ENCODE measurements at regions not wholly inside any gene's neighbourhood (a gene's known extent, or its start where the extent isn't known, plus 50 kb on each side); places are given as distances from the start of the nearest gene placed in this dataset.

GRCh38 chr1:116265931-116266863, 106.8 kb upstream of the ATP1A1 start:
- H3K9me3 Mint-ChIP-seq = no peaks in the 10 kb centered on the region
- H3K4me3 Mint-ChIP-seq = no peak overlapping the region
- peaks cover 14% of the 10 kb centered on the region for H3K4me1 Mint-ChIP-seq
- DNase-seq (ENCODE audit: low spot score in 2 of 2) (no peak), ATAC-seq (no peak)
- no peaks in the 10 kb centered on the region for H3K36me3 Mint-ChIP-seq
- no peak overlapping the region for H3K27ac Mint-ChIP-seq

DNA sequence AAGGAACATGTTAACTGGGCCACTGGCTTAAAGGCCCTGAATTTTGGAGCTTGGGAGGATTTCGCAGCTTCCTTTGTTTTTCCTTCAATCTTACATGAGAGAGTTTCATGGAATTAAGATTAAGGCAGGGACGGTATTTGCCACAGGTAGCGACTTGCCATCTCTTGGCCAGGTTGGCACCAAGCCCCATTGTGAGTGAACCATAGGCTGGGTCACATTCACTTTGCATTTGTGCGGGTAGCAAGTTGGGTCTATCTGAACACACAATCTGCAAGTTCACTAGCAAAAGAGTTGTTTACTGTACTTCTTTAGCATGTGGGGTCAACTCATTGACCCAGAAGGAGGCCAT, 106.2 kb upstream of the ATP1A1 start:
- no peaks in the 10 kb centered on the region for H3K9me3 Mint-ChIP-seq
- no peak for DNase-seq (ENCODE audit: low spot score in 2 of 2)
- H3K4me3 Mint-ChIP-seq = no peak overlapping the region
- H3K4me1 Mint-ChIP-seq = peaks cover 13% of the 10 kb centered on the region
- H3K27ac Mint-ChIP-seq = no peak overlapping the region
- no peak for ATAC-seq
- H3K36me3 Mint-ChIP-seq = no peaks in the 10 kb centered on the region

- ATAC-seq (peak; percentile 19), DNase-seq (ENCODE audit: low spot score in 2 of 2) (no peak)
- H3K4me1 Mint-ChIP-seq = peaks cover 13% of the 10 kb centered on the region
- H3K9me3 Mint-ChIP-seq = no peaks in the 10 kb centered on the region
- no peaks in the 10 kb centered on the region for H3K36me3 Mint-ChIP-seq
- H3K4me3 Mint-ChIP-seq = no peak overlapping the region
- H3K27ac Mint-ChIP-seq = no peak overlapping the region
Observed at GRCh38 chr1:116268211-116268610, 104.8 kb upstream of the ATP1A1 start.

GRCh38 chr1:116270316-116271057, 102.6 kb upstream of the ATP1A1 start:
- ATAC-seq (no peak), DNase-seq (ENCODE audit: low spot score in 2 of 2) (no peak)
- H3K9me3 Mint-ChIP-seq = no peaks in the 10 kb centered on the region

GRCh38 chr1:116273042-116273783, 99.8 kb upstream of the ATP1A1 start:
- H3K4me1 Mint-ChIP-seq = peaks cover 2% of the 10 kb centered on the region
- ATAC-seq = no peak
- no peaks in the 10 kb centered on the region for H3K9me3 Mint-ChIP-seq
- H3K36me3 Mint-ChIP-seq = no peaks in the 10 kb centered on the region
- H3K4me3 Mint-ChIP-seq = no peak overlapping the region
- no peak for DNase-seq (ENCODE audit: low spot score in 2 of 2)
- no peak overlapping the region for H3K27ac Mint-ChIP-seq

More at GRCh38 chr1:116270316-116271057, 102.6 kb upstream of the ATP1A1 start:
- no peak overlapping the region for H3K27ac Mint-ChIP-seq
- H3K36me3 Mint-ChIP-seq = no peaks in the 10 kb centered on the region
- peaks cover 13% of the 10 kb centered on the region for H3K4me1 Mint-ChIP-seq
- H3K4me3 Mint-ChIP-seq = no peak overlapping the region

GRCh38 chr1:116276532-116276931, 96.5 kb upstream of the ATP1A1 start:
- DNase-seq (ENCODE audit: low spot score in 2 of 2) (no peak), ATAC-seq (no peak)
- Mint-ChIP-seq H3K27ac (no peak overlapping the region), H3K4me3 (no peak overlapping the region), H3K36me3 (no peaks in the 10 kb centered on the region), H3K4me1 (no peaks in the 10 kb centered on the region), H3K9me3 (no peaks in the 10 kb centered on the region)

GRCh38 chr1:116277840-116278540, 95.1 kb upstream of the ATP1A1 start:
- H3K4me1 Mint-ChIP-seq = no peaks in the 10 kb centered on the region
- no peak overlapping the region for H3K4me3 Mint-ChIP-seq
- no peak overlapping the region for H3K27ac Mint-ChIP-seq
- ATAC-seq (no peak), DNase-seq (ENCODE audit: low spot score in 2 of 2) (no peak)
- H3K9me3 Mint-ChIP-seq = no peaks in the 10 kb centered on the region
- H3K36me3 Mint-ChIP-seq = no peaks in the 10 kb centered on the region

DNA sequence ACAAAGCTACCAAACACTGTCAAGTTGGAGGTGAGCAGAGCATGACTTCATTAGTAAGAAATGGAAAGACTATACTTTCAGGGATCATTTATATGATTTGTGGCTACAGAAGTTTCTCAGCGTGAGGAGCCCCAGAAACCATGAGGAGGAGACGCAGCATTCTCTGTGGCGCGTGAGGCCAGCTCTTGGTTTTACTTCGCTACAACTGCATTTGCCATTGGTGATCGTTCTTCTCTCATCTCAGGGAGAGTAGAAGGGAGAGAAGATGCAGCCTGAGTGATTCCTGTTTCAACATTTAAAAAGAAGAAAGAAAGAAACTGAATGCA, 94.5 kb upstream of the ATP1A1 start:
- DNase-seq (ENCODE audit: low spot score in 2 of 2) = no peak
- Mint-ChIP-seq H3K36me3 (no peaks in the 10 kb centered on the region), H3K4me3 (no peak overlapping the region), H3K4me1 (no peaks in the 10 kb centered on the region), H3K9me3 (no peaks in the 10 kb centered on the region), H3K27ac (no peak overlapping the region)
- no peak for ATAC-seq

DNA sequence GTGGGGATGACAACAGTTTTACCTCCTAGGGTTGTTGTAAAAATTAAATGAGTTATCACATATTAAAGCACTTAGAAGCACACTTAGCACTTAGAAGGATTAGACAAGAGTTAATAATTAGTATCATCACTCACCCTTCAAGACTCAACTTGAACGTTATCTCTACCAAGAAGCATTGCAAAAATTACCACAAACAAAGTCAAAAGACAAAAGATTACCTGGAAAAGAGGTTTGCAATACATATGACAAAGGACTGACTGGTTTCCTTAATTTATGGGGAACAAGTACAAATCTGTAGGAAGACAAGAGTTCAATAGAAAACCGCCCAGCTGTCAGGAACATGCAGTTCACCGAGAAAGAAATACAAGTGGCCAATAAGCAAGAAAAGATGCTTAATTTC, 93.3 kb upstream of the ATP1A1 start:
- no peak for DNase-seq (ENCODE audit: low spot score in 2 of 2)
- no peak overlapping the region for H3K4me3 Mint-ChIP-seq
- H3K27ac Mint-ChIP-seq = no peak overlapping the region
- H3K36me3 Mint-ChIP-seq = no peaks in the 10 kb centered on the region
- H3K9me3 Mint-ChIP-seq = no peaks in the 10 kb centered on the region
- no peak for ATAC-seq
- no peaks in the 10 kb centered on the region for H3K4me1 Mint-ChIP-seq

DNA sequence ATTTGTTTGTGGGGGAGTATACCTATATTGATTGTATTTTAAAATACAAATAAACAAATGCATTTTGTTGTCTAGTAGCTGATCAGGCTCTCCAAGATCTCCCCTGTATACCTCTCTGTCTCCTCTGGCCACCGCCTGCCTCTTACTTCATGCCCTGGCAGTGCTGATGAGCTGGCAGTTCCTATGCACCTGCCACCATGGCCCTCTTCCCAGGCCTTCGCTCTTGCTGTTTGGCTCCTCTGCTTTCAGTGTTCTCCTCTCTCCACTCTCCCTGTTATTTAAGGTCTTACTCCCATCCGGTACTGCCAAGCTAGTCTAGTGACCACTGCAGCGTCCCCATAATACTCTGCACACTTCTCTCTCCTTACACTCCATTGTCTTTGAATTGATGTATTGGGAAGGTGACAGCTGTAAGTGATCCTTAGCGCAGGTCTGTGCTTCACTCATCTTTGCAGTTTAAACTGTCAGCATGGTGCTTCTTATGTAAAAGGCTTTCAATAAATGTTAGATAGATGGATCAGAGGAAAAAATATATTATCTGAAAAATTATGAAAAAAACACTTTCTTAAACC, 88.1 kb upstream of the ATP1A1 start:
- ATAC-seq = no peak

DNA sequence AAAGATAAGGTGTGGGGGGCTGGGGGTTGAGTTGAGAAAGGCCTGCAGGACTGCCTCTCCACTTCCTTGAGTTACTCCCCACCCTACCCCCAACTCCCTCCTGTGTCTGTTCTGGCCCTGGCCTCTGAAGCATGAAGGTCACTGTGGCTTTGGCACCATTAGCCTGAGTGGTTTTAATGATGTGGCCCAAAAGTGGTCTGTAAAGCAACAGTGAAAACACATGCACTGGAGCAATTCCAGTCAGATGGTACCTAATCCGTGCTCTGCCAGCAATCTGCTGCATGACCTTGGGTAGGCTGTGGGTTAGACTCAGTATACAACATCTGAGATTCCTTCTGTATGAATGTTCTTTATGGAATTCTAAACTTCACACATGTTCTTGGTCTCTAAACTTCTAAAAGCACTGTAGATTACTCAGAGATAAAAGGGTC, 86.5 kb upstream of the ATP1A1 start:
- Mint-ChIP-seq H3K36me3 (no peaks in the 10 kb centered on the region), H3K4me1 (no peaks in the 10 kb centered on the region), H3K4me3 (no peak overlapping the region), H3K27ac (no peak overlapping the region), H3K9me3 (no peaks in the 10 kb centered on the region)
- DNase-seq (ENCODE audit: low spot score in 2 of 2) (peak in 1 of 2 donors; percentile 37), ATAC-seq (no peak)

More for the DNA sequence above, 88.1 kb upstream of the ATP1A1 start:
- Mint-ChIP-seq H3K27ac (no peak overlapping the region), H3K4me1 (no peaks in the 10 kb centered on the region), H3K36me3 (no peaks in the 10 kb centered on the region), H3K9me3 (no peaks in the 10 kb centered on the region), H3K4me3 (no peak overlapping the region)
- peak in 1 of 2 donors; percentile 26 for DNase-seq (ENCODE audit: low spot score in 2 of 2)

GRCh38 chr1:116287341-116288200, 85.5 kb upstream of the ATP1A1 start:
- Mint-ChIP-seq H3K4me3 (no peak overlapping the region), H3K27ac (no peak overlapping the region), H3K4me1 (no peaks in the 10 kb centered on the region), H3K9me3 (no peaks in the 10 kb centered on the region), H3K36me3 (no peaks in the 10 kb centered on the region)
- ATAC-seq = no peak
- DNase-seq (ENCODE audit: low spot score in 2 of 2) = peak in 1 of 2 donors; percentile 12

DNA sequence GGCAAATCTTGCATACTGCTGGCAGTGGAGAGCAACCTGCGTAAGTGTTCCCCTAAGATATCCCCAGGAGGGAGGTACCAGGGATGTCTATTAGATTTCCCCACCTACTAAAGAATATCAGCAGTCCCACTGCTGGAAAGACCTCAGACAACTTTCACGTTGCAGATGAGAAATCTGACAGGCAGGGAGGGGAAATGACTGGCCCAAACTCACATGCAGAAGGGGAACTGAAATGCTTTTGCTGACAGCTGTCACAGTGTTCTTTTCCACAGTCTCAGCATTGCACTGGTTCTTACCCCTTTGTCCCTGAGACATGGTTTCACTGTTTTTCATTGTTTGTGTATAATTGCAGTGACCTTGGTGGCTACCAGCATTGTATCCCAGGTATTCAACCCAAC, 84.8 kb upstream of the ATP1A1 start:
- H3K36me3 Mint-ChIP-seq = no peaks in the 10 kb centered on the region
- DNase-seq (ENCODE audit: low spot score in 2 of 2) (peak in 1 of 2 donors; percentile 32), ATAC-seq (no peak)
- no peaks in the 10 kb centered on the region for H3K4me1 Mint-ChIP-seq
- no peaks in the 10 kb centered on the region for H3K9me3 Mint-ChIP-seq
- no peak overlapping the region for H3K27ac Mint-ChIP-seq
- no peak overlapping the region for H3K4me3 Mint-ChIP-seq

DNA sequence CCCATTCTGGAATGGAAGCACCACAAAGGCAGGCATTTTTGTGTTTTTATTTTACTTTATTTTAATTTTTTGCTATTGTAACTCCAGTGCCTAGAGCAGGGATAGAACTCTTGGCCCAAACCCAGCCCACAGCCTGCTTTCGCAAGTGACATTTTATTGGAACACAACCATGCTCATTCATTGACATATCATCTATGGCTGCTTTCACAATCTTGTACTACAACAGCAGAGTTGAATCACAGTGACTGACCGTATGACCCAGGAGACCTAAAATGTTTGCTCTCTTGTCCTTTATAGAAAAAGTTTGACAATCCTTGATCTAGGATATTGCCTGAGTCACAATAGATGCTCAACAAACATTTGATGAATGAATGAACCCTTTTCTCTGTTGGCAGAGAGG, 83.9 kb upstream of the ATP1A1 start:
- ATAC-seq (no peak), DNase-seq (ENCODE audit: low spot score in 2 of 2) (peak in 1 of 2 donors; percentile 1)
- Mint-ChIP-seq H3K4me3 (no peak overlapping the region), H3K27ac (no peak overlapping the region), H3K4me1 (no peaks in the 10 kb centered on the region), H3K36me3 (no peaks in the 10 kb centered on the region), H3K9me3 (no peaks in the 10 kb centered on the region)

All from stimulated activated effector memory CD8-positive, alpha-beta T cell treated with anti-CD3 and anti-CD28 coated beads, Interleukin-12 subunit alpha, Interleukin-12 subunit beta, amount 100 ng/mL, for 72 hours (primary cell).